B cell (primary cell): ENCODE measurements at regions not wholly inside any gene's neighbourhood (a gene's known extent, or its start where the extent isn't known, plus 50 kb on each side); places are given as distances from the start of the nearest gene placed in this dataset.

Experiments
- ATAC-seq: fragments of 200-7000 bp; cut with Tn5 transposase; one replicate; pipeline ENCODE4 v1.10.0; 2021; ENCODE audit warnings: low read depth, mild to moderate bottlenecking, moderate number of reproducible peaks, moderate library complexity
- CTCF ChIA-PET: fragments of 350-600 bp; sonication (Branson Sonifier 250); formaldehyde crosslinking; loops from one replicate; lab custom pipeline; 2021; ENCODE audit warnings: antibody characterized with exemption, inconsistent platforms; lab: Charles Lee
- POLR2A ChIA-PET: fragments of 350-600 bp; sonication (Branson Sonifier 250); formaldehyde crosslinking; loops from one replicate; lab custom pipeline; 2021; ENCODE audit warnings: antibody characterized with exemption; lab: Charles Lee
- DNase-seq: peaks from one replicate; pipeline ENCODE4 v3.0.0; 2013
- H2AFZ ChIP-seq: 2 replicates; pipeline ENCODE4 v1.6.1; 2012; ENCODE audit warnings: mild to moderate bottlenecking, low read depth, low read length; ENCODE audit not compliant: insufficient read depth, poor library complexity, severe bottlenecking
- H3K27ac ChIP-seq, 2 donors: 1 replicate in 1 of 2; 2 replicates in 1 of 2; pipeline ENCODE4 v1.5.1; 2012 to 2013; ENCODE audit warnings: low read length in 2 of 2, mild to moderate bottlenecking in 2 of 2, moderate library complexity in 1 of 2
- H3K27me3 ChIP-seq, 4 experiments: fragments of 200-600 bp in 1 of 4; sonication (generic) in 1 of 4; replicated peaks in 1 of 4; 1 replicate in 2 of 4; 2 replicates in 2 of 4; pipeline versions ENCODE4 v1.6.1 to v1.7.0; 2013 to 2016; ENCODE audit warnings: low read length in 3 of 4, mild to moderate bottlenecking in 2 of 4, mixed read lengths in 1 of 4, moderate library complexity in 1 of 4; ENCODE audit not compliant: insufficient read depth in 4 of 4, control insufficient read depth in 3 of 4; ENCODE audit errors: control extremely low read depth in 1 of 4
- H3K36me3 ChIP-seq, 2 experiments: replicated peaks in 1 of 2; 1 replicate in 1 of 2; 2 replicates in 1 of 2; pipeline versions ENCODE4 v1.6.1 to v1.7.1; 2013; ENCODE audit warnings: low read length in 1 of 2; ENCODE audit not compliant: insufficient read depth in 2 of 2, control insufficient read depth in 1 of 2; ENCODE audit errors: control extremely low read depth in 1 of 2, extremely low read depth in 1 of 2
- H3K4me1 ChIP-seq, 2 donors: fragments of 200-600 bp in 1 of 2; sonication (generic) in 1 of 2; 1 replicate in 1 of 2; 2 replicates in 1 of 2; pipeline versions ENCODE4 v1.5.1 to v1.6.1; 2013 to 2017; ENCODE audit warnings: low read length in 2 of 2; ENCODE audit not compliant: control insufficient read depth in 2 of 2, insufficient read depth in 2 of 2
- H3K4me2 ChIP-seq: replicated peaks from 2 replicates; pipeline ENCODE3; 2012; ENCODE audit warnings: mild to moderate bottlenecking, low read depth, low read length; ENCODE audit not compliant: poor library complexity, severe bottlenecking
- H3K4me3 ChIP-seq, 5 experiments: fragments of 200-600 bp in 1 of 5; sonication (generic) in 1 of 5; 1 replicate in 3 of 5; 2 replicates in 2 of 5; pipeline versions ENCODE4 v1.5.1 to v1.7.0; 2011 to 2016; ENCODE audit warnings: low read length in 4 of 5, mild to moderate bottlenecking in 4 of 5, low read depth in 2 of 5, control low read depth in 1 of 5, moderate library complexity in 1 of 5; ENCODE audit not compliant: insufficient read depth in 1 of 5; ENCODE audit errors: control extremely low read depth in 1 of 5, extremely low read depth in 1 of 5
- H3K79me2 ChIP-seq: fragments of 200-600 bp; sonication (generic); one replicate; pipeline ENCODE4 v1.6.0; 2016; ENCODE audit warnings: low read length; ENCODE audit not compliant: control insufficient read depth, insufficient read depth
- H3K9ac ChIP-seq: fragments of 200-600 bp; sonication (generic); 2 replicates; pipeline ENCODE4 v1.6.1; 2017; ENCODE audit warnings: mild to moderate bottlenecking, low read length, moderate library complexity
- H3K9me3 ChIP-seq, 3 donors: one replicate each; pipeline versions ENCODE4 v1.6.1 to v1.7.1; 2013; ENCODE audit warnings: low read length in 2 of 3; ENCODE audit not compliant: control insufficient read depth in 2 of 3, insufficient read depth in 1 of 3; ENCODE audit errors: control extremely low read depth in 1 of 3
- H4K20me1 ChIP-seq: 2 replicates; pipeline ENCODE4 v1.6.0; 2012; ENCODE audit warnings: mild to moderate bottlenecking, low read length; ENCODE audit not compliant: insufficient read depth, control insufficient read depth, poor library complexity, severe bottlenecking
- H3K27ac Mint-ChIP-seq: one replicate; pipeline ENCODE4 v1.8.0; 2021; ENCODE audit warnings: mixed read lengths
- H3K27me3 Mint-ChIP-seq: one replicate; pipeline ENCODE4 v1.8.0; 2021; ENCODE audit warnings: mixed read lengths
- H3K4me1 Mint-ChIP-seq: one replicate; pipeline ENCODE4 v1.8.0; 2021; ENCODE audit warnings: mixed read lengths
- H3K4me3 Mint-ChIP-seq: one replicate; pipeline ENCODE4 v1.8.0; 2021; ENCODE audit warnings: mixed read lengths
- H3K9me3 Mint-ChIP-seq: one replicate; pipeline ENCODE4 v1.8.0; 2022; ENCODE audit warnings: mixed read lengths; ENCODE audit not compliant: insufficient read depth
- EZH2 ChIP-seq: IDR thresholded peaks from 2 replicates; pipeline ENCODE4 v1.6.1; 2012; ENCODE audit warnings: borderline replicate concordance, low read depth, mild to moderate bottlenecking, moderate library complexity, low read length; ENCODE audit not compliant: insufficient read depth, poor library complexity, severe bottlenecking
- WGBS: methylation state at CpG from one replicate; pipeline ENCODE4 v1.1.5; 2013; ENCODE audit warnings: missing lambda C conversion rate; ENCODE audit not compliant: insufficient coverage; 5-methylcytosine and 5-hydroxymethylcytosine counted together
- intact Hi-C: fragments of 100-400 bp; cut with micrococcal nuclease; formaldehyde crosslinking; loops from one replicate; pipeline ENCODE4 v1.10.0; 2022
- TF ChIP-seq, protein P1 (sequence below): fragments of 200-600 bp; IDR thresholded peaks from one replicate; pipeline ENCODE4 v1.8.0; 2022; ENCODE audit warnings: antibody characterized with exemption, mild to moderate bottlenecking

DNA sequence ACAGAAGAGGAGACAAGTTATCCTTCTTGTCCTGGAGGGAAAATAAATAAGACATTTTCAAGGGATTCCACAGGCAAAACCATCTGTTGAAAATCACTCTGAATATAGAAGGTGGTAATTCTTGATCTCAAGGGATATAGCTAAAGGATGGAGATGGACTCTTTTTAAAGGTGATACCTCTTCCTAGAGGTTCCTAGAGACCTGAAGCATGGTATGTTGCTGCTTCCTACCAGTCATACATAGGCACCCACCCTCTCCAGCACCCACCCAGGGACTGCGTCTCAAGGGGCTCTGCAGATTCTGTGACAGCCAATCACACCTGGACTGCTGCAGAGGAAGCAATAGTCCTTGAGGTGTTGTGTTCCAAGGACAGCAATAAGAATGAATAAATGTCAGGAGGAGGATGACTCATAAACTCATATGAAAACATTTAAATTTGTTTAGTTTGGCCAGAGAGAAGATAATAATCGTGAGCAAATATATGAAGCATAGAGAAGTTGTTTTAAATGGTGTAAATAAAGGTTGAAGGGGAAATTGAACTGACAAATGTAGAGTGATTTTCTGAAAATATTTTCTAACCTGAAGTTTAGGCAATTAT is 741.6 kb upstream of the CBLB start:
- no peak for TF ChIP-seq EZH2
- TF ChIP-seq, protein P1, sequence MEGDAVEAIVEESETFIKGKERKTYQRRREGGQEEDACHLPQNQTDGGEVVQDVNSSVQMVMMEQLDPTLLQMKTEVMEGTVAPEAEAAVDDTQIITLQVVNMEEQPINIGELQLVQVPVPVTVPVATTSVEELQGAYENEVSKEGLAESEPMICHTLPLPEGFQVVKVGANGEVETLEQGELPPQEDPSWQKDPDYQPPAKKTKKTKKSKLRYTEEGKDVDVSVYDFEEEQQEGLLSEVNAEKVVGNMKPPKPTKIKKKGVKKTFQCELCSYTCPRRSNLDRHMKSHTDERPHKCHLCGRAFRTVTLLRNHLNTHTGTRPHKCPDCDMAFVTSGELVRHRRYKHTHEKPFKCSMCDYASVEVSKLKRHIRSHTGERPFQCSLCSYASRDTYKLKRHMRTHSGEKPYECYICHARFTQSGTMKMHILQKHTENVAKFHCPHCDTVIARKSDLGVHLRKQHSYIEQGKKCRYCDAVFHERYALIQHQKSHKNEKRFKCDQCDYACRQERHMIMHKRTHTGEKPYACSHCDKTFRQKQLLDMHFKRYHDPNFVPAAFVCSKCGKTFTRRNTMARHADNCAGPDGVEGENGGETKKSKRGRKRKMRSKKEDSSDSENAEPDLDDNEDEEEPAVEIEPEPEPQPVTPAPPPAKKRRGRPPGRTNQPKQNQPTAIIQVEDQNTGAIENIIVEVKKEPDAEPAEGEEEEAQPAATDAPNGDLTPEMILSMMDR = no peak
- ChIA-PET POLR2A (no interaction called here), CTCF (interaction anchor here (1.0 to 5.6 kb wide), 11 partner anchors 8 to 1094 kb away, joined by 4 to 73 read pairs (median 5); no protein-coding TSS in a partner anchor)
- no peaks in the 10 kb centered on the region for H3K36me3 ChIP-seq
- no peak overlapping the region for H2AFZ ChIP-seq
- H3K4me1 ChIP-seq = no peaks in the 10 kb centered on the region
- H3K79me2 ChIP-seq = no peaks in the 10 kb centered on the region
- Mint-ChIP-seq H3K27ac (no peak overlapping the region), H3K4me3 (no peak overlapping the region), H3K27me3 (no peaks in the 10 kb centered on the region), H3K4me1 (peaks cover 2% of the 10 kb centered on the region), H3K9me3 (peaks cover 6% of the 10 kb centered on the region)
- no peak for DNase-seq
- no peak overlapping the region for H3K4me3 ChIP-seq
- no peaks in the 10 kb centered on the region for H3K27me3 ChIP-seq
- H3K9ac ChIP-seq = no peak overlapping the region
- intact Hi-C loops = no loop called here
- 100% methylated on average over 1 of the region's 2 CpGs for WGBS
- H3K4me2 ChIP-seq = no peak overlapping the region
- H3K27ac ChIP-seq = no peak overlapping the region
- no peak for ATAC-seq
- peaks cover 0 to 9% (median 6%) of the 10 kb centered on the region in 3 donors for H3K9me3 ChIP-seq
- no peaks in the 10 kb centered on the region for H4K20me1 ChIP-seq

DNA sequence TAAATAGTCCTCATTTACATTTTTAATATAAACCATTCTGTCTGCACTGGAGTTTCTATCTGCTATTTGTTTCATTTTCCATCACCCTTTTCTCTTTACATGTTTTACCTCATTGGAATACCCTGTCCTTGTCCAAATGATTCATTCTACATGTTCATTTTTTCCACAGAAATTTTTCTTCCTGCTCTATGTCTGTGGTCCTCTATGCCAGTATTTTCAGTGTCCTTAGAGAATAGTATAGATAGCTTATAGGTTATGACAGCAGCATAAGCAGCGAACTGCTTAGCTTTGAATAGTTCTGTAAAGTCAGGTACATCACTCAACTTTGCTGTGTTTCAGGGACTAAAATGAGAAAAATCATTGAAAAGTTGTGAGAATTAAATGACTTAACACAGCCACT is 742.3 kb upstream of the CBLB start:
- H3K27me3 Mint-ChIP-seq = no peaks in the 10 kb centered on the region
- intact Hi-C loops = no loop called here
- H3K4me1 Mint-ChIP-seq = peaks cover 2% of the 10 kb centered on the region
- ChIA-PET CTCF (interaction anchor here (2.5 to 5.6 kb wide), 2 partner anchors 922 to 1093 kb away, joined by 10 to 73 read pairs; no protein-coding TSS in a partner anchor), POLR2A (no interaction called here)
- no peak overlapping the region for H3K9ac ChIP-seq
- DNase-seq (no peak), ATAC-seq (no peak)
- no peak overlapping the region for H3K4me2 ChIP-seq
- no peaks in the 10 kb centered on the region for H3K27me3 ChIP-seq
- no peaks in the 10 kb centered on the region for H3K36me3 ChIP-seq
- H2AFZ ChIP-seq = no peak overlapping the region
- H3K4me3 ChIP-seq = no peak overlapping the region
- no peaks in the 10 kb centered on the region for H4K20me1 ChIP-seq
- H3K9me3 Mint-ChIP-seq = peaks cover 6% of the 10 kb centered on the region
- no peak overlapping the region for H3K27ac ChIP-seq
- no peak overlapping the region for H3K4me3 Mint-ChIP-seq
- no CpG with 5 or more reads among the region's 1 CpG for WGBS
- H3K79me2 ChIP-seq = no peaks in the 10 kb centered on the region
- no peak overlapping the region for H3K27ac Mint-ChIP-seq
- no peak for TF ChIP-seq EZH2
- TF ChIP-seq, protein P1 = no peak
- H3K4me1 ChIP-seq = no peaks in the 10 kb centered on the region
- H3K9me3 ChIP-seq = peaks cover 0 to 9% (median 6%) of the 10 kb centered on the region in 3 donors
